DND-41 (cell line): ENCODE measurements at regions not wholly inside any gene's neighbourhood (a gene's known extent, or its start where the extent isn't known, plus 50 kb on each side); places are given as distances from the start of the nearest gene placed in this dataset.

ENCODE experiments used
- CTCF ChIP-seq: IDR thresholded peaks from 2 replicates; pipeline ENCODE4 v1.5.1; 2012; ENCODE audit warnings: borderline replicate concordance, low read length, moderate library complexity, mild to moderate bottlenecking; ENCODE audit not compliant: poor library complexity, severe bottlenecking; ENCODE audit errors: extremely low read depth
- EZH2 ChIP-seq: IDR thresholded peaks from 3 replicates; pipeline ENCODE4 v1.6.1; 2012; ENCODE audit warnings: borderline replicate concordance, low read depth, mild to moderate bottlenecking, moderate library complexity, low read length, inconsistent platforms; ENCODE audit not compliant: severe bottlenecking

GRCh38 chr2:7707723-7708122 is 790.5 kb downstream of the RNF144A start:
- TF ChIP-seq CTCF = no peak
- TF ChIP-seq EZH2 = no peak
